Activated CD4-positive, alpha-beta T cell treated with anti-CD3 and anti-CD28 coated beads, Interleukin-2, amount 50 U/mL, for 48 hours (primary cell): ENCODE measurements at regions not wholly inside any gene's neighbourhood (a gene's known extent, or its start where the extent isn't known, plus 50 kb on each side); places are given as distances from the start of the nearest gene placed in this dataset.

Experiments used
- DNase-seq, 2 experiments: peaks; one replicate each; pipeline ENCODE4 v3.0.0-alpha.2; 2020

DNA sequence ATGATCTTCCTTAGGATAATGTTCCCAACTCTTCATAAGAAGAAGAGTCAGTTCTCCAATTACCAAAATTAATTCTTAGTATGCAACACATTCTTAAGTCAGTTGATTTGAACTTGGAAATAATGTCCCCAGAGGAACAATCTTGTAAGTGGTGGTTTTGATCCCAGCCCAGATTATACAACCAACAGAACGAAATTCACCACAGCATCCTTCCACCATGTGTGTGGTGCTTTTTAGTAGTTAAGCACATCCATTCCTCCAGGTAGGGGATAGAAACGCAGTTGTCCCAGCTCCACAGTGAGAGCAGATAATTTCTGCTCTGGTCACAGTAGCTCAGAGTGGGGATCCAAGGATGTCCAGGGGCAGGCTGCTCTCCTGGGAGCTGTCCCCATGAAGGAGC is 161.7 kb upstream of the SLC39A10 start:
- no peak for DNase-seq

- DNase-seq = no peak
These were observed 162.6 kb upstream of the SLC39A10 start for GRCh38 chr2:195494451-195494850.

DNA sequence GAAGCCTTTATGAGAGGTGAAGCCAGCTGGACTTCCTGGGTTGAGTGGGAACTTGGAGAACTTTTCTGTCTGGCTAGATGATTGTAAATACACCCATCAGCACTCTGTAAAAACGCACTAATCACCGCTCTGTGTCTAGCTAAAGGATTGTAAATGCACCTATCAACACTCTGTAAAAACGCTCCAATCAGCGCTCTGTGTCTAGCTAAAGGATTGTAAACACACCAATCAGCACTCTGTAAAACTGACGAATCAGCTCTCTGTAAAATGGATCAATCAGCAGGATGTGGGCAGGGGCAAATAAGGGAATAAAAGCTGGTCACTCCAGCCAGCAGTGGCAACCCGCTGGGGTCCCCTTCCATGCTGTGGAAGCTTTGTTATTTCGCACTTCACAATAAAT is 163.6 kb upstream of the SLC39A10 start:
- no peak for DNase-seq

DNA sequence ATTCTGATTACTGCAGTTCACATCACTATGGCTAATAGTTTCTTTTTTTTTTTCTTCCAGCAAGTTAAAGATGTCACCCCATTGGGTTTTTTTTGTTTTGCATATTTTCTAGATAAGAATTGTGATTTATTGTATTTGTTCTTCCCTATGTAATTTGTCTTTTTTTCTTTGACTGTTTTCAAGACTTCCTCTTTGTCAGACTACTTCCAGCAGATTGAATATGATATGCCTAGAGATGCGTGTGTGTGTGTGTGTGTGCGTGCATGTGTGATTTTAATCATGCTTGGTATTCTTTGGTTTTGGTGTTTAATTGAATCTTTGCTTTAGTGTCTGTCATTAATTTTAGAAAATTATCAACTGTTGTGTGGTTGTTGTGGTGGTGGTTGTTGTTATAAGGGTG is 166.7 kb upstream of the SLC39A10 start:
- no peak for DNase-seq

DNA sequence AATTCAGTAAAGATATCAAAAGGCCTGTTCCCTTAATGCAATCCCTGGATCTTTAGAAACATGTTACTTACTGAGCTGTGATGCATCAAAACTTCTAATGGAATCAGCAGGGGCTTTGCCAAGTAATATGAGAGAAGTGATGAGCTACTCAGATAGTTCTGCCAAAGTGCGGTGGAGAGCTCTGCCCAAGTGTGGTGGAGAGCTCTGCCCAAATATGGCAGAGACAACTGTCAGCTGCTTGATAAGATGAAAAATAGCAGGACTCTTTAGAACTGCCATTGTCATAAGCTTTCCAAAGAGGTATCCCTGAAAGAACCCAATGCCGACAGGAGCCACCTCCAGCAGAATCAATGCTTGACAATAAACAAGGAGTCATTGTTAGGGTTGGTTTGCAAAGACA is 167.9 kb upstream of the SLC39A10 start:
- DNase-seq = no peak

- DNase-seq = no peak
These were observed 168.5 kb upstream of the SLC39A10 start for GRCh38 chr2:195488567-195488966.

- DNase-seq = no peak
These were observed 169.9 kb upstream of the SLC39A10 start for GRCh38 chr2:195486987-195487644.

DNA sequence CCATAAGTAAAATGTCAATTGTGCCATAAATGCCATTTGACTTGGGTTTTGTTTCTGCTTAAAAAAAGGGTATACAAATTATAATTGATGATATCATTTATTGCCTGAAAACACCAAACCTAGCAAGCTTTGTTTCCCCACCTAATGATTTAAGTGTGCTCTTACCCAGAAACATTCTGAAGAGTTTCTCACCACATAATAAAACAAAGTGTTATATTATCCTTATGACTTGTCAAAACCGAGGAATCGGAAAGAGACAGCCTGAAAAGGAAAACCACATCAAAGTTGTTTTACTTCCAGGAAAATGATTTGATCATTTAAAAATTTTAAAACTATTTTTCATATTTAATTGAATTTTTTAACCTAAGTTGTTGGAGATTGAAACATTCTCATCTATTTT is 170.5 kb upstream of the SLC39A10 start:
- no peak for DNase-seq

- no peak for DNase-seq
These were observed 175.0 kb upstream of the SLC39A10 start for GRCh38 chr2:195482010-195482409.

GRCh38 chr2:195480121-195480520 is 176.9 kb upstream of the SLC39A10 start:
- no peak for DNase-seq

DNA sequence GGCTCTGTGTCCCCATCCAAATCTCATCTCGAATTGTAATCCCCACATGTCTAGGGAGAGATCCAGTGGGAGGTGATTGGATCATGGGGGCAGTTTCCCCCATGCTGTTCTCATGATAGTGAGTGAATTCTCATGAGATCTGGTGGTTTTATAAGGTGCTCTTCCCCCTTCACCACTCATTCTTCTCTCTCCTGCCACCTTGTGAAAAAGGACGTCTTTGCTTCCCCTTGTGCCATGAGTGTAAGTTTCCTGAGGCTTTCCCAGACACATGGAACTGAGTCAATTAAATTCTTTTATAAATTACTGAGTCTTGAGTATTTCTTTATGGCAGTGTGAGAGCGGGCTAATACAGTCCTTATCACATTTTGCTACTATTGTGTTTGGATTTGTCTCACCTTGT is 177.6 kb upstream of the SLC39A10 start:
- no peak for DNase-seq

GRCh38 chr2:195477996-195478382 is 179.0 kb upstream of the SLC39A10 start:
- no peak for DNase-seq

DNA sequence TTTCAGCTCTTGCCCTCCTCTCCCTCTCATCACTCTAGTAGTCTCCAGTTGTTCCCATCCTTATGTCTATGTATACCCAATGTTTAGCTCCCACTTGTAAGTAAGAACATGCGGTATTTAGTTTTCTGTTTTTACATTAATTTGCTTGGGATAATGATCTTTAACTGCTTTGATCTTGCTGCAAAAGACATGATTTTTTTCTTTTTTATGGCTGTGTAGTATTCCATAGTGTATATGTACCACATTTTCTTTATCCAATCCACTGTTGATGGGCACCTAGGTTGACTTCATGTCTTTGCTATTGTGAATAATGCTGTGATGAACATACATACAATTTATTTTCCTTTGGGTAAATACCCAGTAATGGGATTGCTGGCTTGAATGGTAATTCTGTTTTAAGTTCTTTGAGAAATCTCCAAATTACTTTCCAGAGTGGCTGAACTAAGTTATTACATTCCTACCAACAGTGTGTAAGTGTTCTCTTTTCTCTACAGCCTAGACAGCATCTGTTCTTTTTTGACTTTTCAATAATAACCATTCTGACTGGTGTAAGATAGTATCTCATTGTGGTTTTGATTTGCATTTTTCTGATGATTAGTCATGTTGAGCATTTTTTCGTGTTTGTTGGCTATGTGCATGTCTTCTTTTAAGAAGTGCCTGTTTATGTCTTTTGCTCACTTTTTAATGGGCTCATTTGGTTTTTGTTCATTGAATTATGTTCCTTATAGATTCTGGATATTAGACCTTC is 179.6 kb upstream of the SLC39A10 start:
- DNase-seq = no peak

DNA sequence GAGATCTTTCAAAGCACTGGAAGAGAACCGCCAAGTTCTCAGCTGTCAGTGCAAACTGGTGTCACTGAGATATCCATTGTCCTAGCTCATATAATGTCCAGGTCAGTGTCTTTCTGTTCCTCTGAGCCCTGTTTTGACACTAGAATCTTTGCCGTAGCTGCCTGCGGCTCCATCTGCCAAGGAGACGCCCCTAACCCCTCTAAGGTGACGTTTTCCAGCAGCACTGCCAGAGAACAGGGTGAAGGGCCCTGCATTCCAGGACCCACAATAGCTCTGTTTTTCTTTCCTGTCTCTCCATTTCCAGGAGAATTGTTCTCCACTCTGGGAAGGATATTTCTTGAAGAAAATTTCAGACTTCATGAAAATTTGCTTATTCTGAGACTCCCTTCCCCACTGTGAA is 181.7 kb upstream of the SLC39A10 start:
- DNase-seq = no peak

- DNase-seq = no peak
These were observed 183.2 kb upstream of the SLC39A10 start for GRCh38 chr2:195473862-195474261.

DNA sequence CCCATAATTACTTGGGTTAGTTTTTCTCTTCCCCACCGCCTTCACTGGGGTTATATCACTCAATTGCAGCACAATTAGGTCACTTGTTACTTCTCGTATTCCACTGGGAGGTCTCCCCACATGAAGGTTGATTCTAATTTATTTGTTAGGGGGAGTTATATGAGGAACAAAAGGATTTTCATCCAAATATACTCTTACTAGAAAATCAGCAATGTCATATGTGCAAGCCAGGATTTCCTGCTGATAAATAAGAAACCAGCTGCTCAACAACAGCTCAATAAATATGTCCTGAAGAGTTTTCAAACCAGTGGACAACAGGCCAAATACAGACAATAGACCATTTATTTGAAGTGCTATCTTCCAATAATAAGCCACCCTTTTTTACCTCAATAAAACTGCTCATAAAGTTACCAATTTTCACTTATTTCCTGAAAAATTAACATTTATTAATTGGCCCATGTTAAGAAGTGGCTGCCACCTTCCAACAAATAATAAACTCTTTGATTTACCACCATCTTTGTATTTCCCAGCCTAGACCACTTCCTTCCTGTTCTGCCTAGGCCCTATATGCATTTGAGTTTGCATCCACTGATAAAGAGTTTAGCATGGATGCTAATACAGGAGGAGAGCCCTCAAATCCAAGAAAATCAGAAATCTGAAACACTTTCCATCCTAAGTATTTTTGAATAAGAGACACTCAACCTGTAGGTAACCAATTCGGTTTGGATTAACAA is 184.4 kb upstream of the SLC39A10 start:
- DNase-seq = no peak

GRCh38 chr2:195471807-195472206 is 185.2 kb upstream of the SLC39A10 start:
- no peak for DNase-seq

DNA sequence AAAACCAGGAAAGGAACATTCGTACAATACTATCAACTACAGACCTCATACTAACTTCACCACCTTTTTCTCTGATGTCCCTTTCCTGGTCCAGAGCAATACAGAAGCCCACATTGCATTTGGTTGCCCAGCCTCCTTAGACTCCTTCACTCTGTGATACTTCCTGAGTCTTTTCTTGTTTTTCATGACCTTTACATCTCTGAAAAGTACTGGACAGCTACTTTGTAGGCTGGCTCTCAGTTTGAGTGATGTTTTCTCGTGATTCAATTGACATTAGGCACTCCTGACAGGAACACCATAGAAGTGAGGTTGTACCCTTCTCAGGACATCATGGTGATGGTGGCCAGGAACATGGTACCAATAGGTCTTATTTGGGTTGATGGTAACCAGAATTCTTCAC is 185.9 kb upstream of the SLC39A10 start:
- DNase-seq = no peak

DNA sequence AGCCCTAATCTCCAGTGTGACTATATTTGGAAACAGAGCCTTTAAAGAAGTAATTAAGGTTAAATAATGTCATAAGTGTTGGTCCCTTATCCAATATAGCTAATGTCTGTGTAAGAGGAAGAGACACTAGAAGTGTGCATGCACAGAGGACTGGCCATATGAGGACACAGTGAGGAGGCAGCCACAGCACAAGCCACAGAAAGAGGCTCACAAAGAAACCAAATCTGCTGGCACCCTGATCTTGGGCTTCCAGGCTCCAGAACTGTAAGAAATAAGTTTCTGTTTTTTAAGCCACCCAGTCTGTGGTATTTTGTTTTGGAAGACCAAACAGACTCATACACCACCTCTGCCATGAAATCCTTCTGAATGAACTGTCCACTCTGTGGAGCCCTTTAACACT is 186.4 kb upstream of the SLC39A10 start:
- DNase-seq = no peak

DNA sequence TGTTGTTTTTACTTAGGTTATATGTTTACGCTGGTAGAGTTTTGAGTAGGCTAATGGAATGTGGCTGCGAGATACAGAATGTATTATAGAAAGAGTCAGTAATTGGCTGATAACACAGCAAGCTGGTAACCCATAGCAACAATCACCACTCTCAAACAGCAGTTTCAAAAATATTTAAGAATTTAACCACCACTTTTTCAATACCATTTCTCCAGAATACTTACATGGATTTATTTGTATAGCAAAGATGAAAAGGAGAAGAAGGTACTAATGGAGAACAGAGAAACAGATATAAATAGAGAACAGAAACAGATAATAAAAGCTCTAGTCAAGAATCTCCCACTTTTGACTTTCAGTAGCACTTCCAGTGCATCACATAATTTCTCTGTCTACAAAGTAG is 188.3 kb upstream of the SLC39A10 start:
- DNase-seq = no peak

DNA sequence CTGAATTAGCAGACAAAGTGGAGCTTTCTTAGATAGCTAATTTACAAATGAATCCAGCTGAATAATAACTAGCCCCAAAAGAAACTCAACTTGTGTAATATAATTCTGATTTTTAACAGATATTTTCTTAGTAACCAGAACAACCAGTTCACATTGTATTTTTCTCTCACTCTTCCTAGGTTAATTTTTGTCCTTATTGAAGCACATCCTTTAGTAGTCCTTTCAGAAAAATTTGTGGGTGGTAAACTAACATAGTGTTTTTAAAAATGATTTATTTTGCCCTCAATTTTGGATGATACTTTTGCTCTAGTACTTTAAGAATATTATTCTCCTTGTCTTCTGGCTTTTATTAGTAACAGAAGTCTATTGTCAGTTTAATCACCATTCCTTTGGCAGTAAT is 190.6 kb upstream of the SLC39A10 start:
- DNase-seq = no peak

DNA sequence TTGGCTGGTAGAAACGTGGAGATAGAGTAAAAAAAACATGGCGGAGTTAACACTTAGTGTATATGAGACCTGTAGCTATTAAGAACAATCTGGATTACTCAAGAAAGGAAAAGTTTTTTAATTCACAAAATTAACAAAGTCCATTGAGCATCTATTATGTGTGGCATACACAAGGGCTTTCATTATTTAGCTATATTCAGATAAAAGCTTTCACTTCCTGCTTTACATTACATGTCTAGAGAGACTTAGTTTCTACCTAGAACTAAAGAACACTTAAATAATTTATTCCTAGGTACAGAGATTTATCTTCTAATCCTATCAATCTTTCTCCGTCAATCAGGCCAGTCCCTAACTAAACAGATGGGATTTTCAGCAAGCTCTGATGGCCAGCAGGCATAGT is 196.0 kb upstream of the SLC39A10 start:
- no peak for DNase-seq

GRCh38 chr2:195458936-195459335 is 198.1 kb upstream of the SLC39A10 start:
- no peak for DNase-seq

DNA sequence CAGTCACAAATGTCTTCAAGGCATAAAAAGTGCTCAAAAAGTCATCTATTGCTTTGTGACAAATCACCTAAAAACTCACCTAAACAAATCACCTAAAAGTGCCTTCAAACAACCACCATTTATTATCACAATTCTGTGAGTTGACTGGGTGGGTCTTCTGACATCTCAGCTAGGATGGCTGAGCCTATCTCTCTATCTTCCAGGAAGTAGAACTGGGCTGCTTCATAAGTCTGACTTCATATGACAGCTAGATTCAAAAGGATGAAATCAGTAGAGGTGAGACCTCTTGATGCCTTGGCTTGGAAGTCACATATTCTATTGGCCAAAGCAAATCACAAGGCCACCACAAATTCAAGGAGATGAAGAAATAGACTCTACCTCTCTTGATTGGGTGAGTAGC is 199.2 kb upstream of the SLC39A10 start:
- no peak for DNase-seq
